Neural cell (in vitro differentiated cells): ENCODE measurements at regions not wholly inside any gene's neighbourhood (a gene's known extent, or its start where the extent isn't known, plus 50 kb on each side); places are given as distances from the start of the nearest gene placed in this dataset.

ENCODE experiments used
- H2AFZ ChIP-seq: fragments of 200-600, 300-800 bp; sonication (generic), shearing (Covaris generic); 2 replicates; pipeline ENCODE4 v1.6.0; 2014; ENCODE audit warnings: low read depth, mild to moderate bottlenecking, antibody characterized with exemption, low read length, moderate library complexity
- H3F3A ChIP-seq: fragments of 200-600 bp; shearing (Covaris generic); 2 replicates; pipeline ENCODE4 v1.6.1; 2016; ENCODE audit warnings: mild to moderate bottlenecking, moderate library complexity, mixed read lengths, antibody characterized with exemption, low read length; ENCODE audit not compliant: insufficient read depth, poor library complexity, severe bottlenecking
- H3K27ac ChIP-seq: fragments of 200-600, 300-800 bp; sonication (generic), shearing (Covaris generic); 2 replicates; pipeline ENCODE4 v1.5.1; 2014; ENCODE audit warnings: mild to moderate bottlenecking, low read length, moderate library complexity
- H3K27me3 ChIP-seq: fragments of 300-800, 200-600 bp; sonication (generic), shearing (Covaris generic); 2 replicates; pipeline ENCODE4 v1.6.0; 2014; ENCODE audit warnings: mild to moderate bottlenecking, low read depth, low read length, moderate library complexity; ENCODE audit not compliant: insufficient read depth
- H3K36me3 ChIP-seq: fragments of 300-800, 200-600 bp; sonication (generic), shearing (Covaris generic); 2 replicates; pipeline ENCODE4 v1.5.1; 2014; ENCODE audit warnings: mild to moderate bottlenecking, antibody characterized with exemption, low read length, moderate library complexity; ENCODE audit not compliant: insufficient read depth
- H3K4me2 ChIP-seq: fragments of 300-800, 200-600 bp; sonication (generic), shearing (Covaris generic); 2 replicates; pipeline ENCODE4 v1.6.0; 2014; ENCODE audit warnings: mild to moderate bottlenecking, low read length
- H3K4me3 ChIP-seq: fragments of 300-800, 200-600 bp; sonication (generic), shearing (Covaris generic); 2 replicates; pipeline ENCODE4 v1.5.1; 2014; ENCODE audit warnings: mild to moderate bottlenecking, low read length, moderate library complexity
- H3K79me2 ChIP-seq: fragments of 200-600 bp; shearing (Covaris generic); replicated peaks from 2 replicates; pipeline ENCODE4 v1.6.0; 2014; ENCODE audit warnings: mild to moderate bottlenecking, low read length, moderate library complexity; ENCODE audit not compliant: insufficient read depth
- H3K9ac ChIP-seq: fragments of 300-800, 200-600 bp; sonication (generic), shearing (Covaris generic); 2 replicates; pipeline ENCODE4 v1.6.1; 2016; ENCODE audit warnings: mild to moderate bottlenecking, low read length, mixed read lengths
- H3K9me2 ChIP-seq: fragments of 200-600 bp; shearing (Covaris generic); 2 replicates; pipeline ENCODE4 v1.6.1; 2016; ENCODE audit warnings: mild to moderate bottlenecking, low read length, mixed read lengths; ENCODE audit not compliant: insufficient read depth
- H3K9me3 ChIP-seq: fragments of 200-600, 300-800 bp; sonication (generic), shearing (Covaris generic); 2 replicates; pipeline ENCODE4 v1.6.1; 2016; ENCODE audit warnings: mild to moderate bottlenecking, mixed run types, low read length, moderate library complexity, mixed read lengths
- H4K20me1 ChIP-seq: fragments of 200-600 bp; shearing (Covaris generic); 2 replicates; pipeline ENCODE4 v1.6.1; 2016; ENCODE audit warnings: mild to moderate bottlenecking, mixed run types; ENCODE audit not compliant: insufficient read depth
- CTCF ChIP-seq: fragments of 450-650 bp; IDR thresholded peaks from 2 replicates; pipeline ENCODE4 v1.5.1; 2014; ENCODE audit warnings: antibody characterized with exemption, mild to moderate bottlenecking, moderate library complexity; ENCODE audit not compliant: poor library complexity, severe bottlenecking
- EP300 ChIP-seq: fragments of 450-650 bp; conservative IDR thresholded peaks from 2 replicates; pipeline ENCODE4 v1.6.1; 2014; ENCODE audit warnings: antibody characterized with exemption, mild to moderate bottlenecking, moderate library complexity; ENCODE audit not compliant: poor library complexity, severe bottlenecking
- EZH2 ChIP-seq: fragments of 200-600, 300-800 bp; shearing (Covaris generic), sonication (generic); IDR thresholded peaks from 2 replicates; pipeline ENCODE4 v1.6.1; 2014; ENCODE audit warnings: antibody characterized with exemption, low read length, borderline replicate concordance, mild to moderate bottlenecking; ENCODE audit not compliant: insufficient read depth, poor library complexity, severe bottlenecking
- MXI1 ChIP-seq: fragments of 450-650 bp; conservative IDR thresholded peaks from 2 replicates; pipeline ENCODE4 v1.6.1; 2014; ENCODE audit warnings: antibody characterized with exemption, mild to moderate bottlenecking; ENCODE audit not compliant: poor library complexity, severe bottlenecking
- POLR2AphosphoS5 ChIP-seq: IDR thresholded peaks from 2 replicates; pipeline ENCODE4 v1.6.1; 2012
- RAD21 ChIP-seq: fragments of 450-650 bp; conservative IDR thresholded peaks from 2 replicates; pipeline ENCODE4 v1.6.1; 2014; ENCODE audit warnings: antibody characterized with exemption, mild to moderate bottlenecking, moderate library complexity
- SMC3 ChIP-seq: fragments of 450-650 bp; conservative IDR thresholded peaks from 2 replicates; pipeline ENCODE4 v1.6.1; 2014; ENCODE audit warnings: antibody characterized with exemption, mild to moderate bottlenecking, moderate library complexity; ENCODE audit not compliant: poor library complexity
- TAF1 ChIP-seq: IDR thresholded peaks from 2 replicates; pipeline ENCODE4 v1.6.1; 2012; ENCODE audit warnings: low read depth
- TF ChIP-seq, protein P1 (sequence below): IDR thresholded peaks from 2 replicates; pipeline ENCODE4 v1.6.1; 2012; ENCODE audit warnings: borderline replicate concordance

DNA sequence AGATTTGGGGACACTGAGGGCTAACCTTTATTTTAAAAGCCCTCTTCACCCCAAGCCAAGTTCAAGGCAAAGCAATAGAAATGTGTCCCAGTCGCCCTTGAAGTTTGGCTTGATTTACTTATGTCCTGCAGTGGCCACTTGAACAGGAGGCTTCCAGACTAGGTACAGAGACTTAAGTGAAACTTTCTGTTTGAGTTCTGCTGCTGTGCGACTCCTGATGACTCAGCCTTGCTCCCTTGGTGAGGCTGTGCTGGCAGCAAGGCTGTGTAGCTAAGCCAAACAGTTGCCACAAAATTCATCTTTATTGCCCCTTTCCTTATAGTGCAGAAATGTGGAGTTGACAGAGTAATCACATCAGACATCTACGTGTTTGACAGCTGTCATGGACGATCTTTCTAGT lies 68.8 kb upstream of the NTRK2 start:
- H3F3A ChIP-seq, result no peaks in the 10 kb centered on the region
- H3K27me3 ChIP-seq, result no peaks in the 10 kb centered on the region
- H2AFZ ChIP-seq, result no peak overlapping the region
- no peaks in the 10 kb centered on the region for H3K79me2 ChIP-seq
- no peak overlapping the region for H3K4me2 ChIP-seq
- H3K36me3 ChIP-seq, result no peaks in the 10 kb centered on the region
- no peaks in the 10 kb centered on the region for H3K9me2 ChIP-seq
- no peak overlapping the region for H3K27ac ChIP-seq
- no peak overlapping the region for H3K9ac ChIP-seq
- no peaks in the 10 kb centered on the region for H4K20me1 ChIP-seq
- no peak overlapping the region for H3K4me3 ChIP-seq
- TF ChIP-seq SMC3 (no peak), MXI1 (no peak), EP300 (peak; percentile 31), RAD21 (no peak)
- H3K9me3 ChIP-seq, result no peaks in the 10 kb centered on the region

- Histone ChIP-seq H3K27ac (no peak overlapping the region), H3K9me3 (no peaks in the 10 kb centered on the region), H3K4me3 (no peak overlapping the region), H3K79me2 (no peaks in the 10 kb centered on the region), H3K27me3 (no peaks in the 10 kb centered on the region), H3K4me2 (no peak overlapping the region), H3F3A (no peaks in the 10 kb centered on the region), H4K20me1 (no peaks in the 10 kb centered on the region), H2AFZ (no peak overlapping the region), H3K36me3 (no peaks in the 10 kb centered on the region), H3K9ac (no peak overlapping the region), H3K9me2 (no peaks in the 10 kb centered on the region)
- no peak for TF ChIP-seq MXI1
- TF ChIP-seq, protein P1, sequence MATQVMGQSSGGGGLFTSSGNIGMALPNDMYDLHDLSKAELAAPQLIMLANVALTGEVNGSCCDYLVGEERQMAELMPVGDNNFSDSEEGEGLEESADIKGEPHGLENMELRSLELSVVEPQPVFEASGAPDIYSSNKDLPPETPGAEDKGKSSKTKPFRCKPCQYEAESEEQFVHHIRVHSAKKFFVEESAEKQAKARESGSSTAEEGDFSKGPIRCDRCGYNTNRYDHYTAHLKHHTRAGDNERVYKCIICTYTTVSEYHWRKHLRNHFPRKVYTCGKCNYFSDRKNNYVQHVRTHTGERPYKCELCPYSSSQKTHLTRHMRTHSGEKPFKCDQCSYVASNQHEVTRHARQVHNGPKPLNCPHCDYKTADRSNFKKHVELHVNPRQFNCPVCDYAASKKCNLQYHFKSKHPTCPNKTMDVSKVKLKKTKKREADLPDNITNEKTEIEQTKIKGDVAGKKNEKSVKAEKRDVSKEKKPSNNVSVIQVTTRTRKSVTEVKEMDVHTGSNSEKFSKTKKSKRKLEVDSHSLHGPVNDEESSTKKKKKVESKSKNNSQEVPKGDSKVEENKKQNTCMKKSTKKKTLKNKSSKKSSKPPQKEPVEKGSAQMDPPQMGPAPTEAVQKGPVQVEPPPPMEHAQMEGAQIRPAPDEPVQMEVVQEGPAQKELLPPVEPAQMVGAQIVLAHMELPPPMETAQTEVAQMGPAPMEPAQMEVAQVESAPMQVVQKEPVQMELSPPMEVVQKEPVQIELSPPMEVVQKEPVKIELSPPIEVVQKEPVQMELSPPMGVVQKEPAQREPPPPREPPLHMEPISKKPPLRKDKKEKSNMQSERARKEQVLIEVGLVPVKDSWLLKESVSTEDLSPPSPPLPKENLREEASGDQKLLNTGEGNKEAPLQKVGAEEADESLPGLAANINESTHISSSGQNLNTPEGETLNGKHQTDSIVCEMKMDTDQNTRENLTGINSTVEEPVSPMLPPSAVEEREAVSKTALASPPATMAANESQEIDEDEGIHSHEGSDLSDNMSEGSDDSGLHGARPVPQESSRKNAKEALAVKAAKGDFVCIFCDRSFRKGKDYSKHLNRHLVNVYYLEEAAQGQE, result no peak
- TF ChIP-seq TAF1, result no peak
- no peak for TF ChIP-seq EZH2
- no peak for TF ChIP-seq EP300
- TF ChIP-seq CTCF, result no peak
- TF ChIP-seq RAD21, result no peak
- no peak for TF ChIP-seq POLR2AphosphoS5
- no peak for TF ChIP-seq SMC3
Measured at GRCh38 chr9:84604223-84604622, 65.3 kb upstream of the NTRK2 start.

GRCh38 chr9:84609779-84610178 lies 59.8 kb upstream of the NTRK2 start:
- Histone ChIP-seq H2AFZ (no peak overlapping the region), H4K20me1 (no peaks in the 10 kb centered on the region)

More at GRCh38 chr9:84609779-84610178, 59.8 kb upstream of the NTRK2 start:
- Histone ChIP-seq H3K9ac (no peak overlapping the region), H3K36me3 (no peaks in the 10 kb centered on the region), H3K79me2 (no peaks in the 10 kb centered on the region), H3K9me2 (no peaks in the 10 kb centered on the region), H3K9me3 (no peaks in the 10 kb centered on the region), H3K4me3 (no peak overlapping the region), H3K27me3 (no peaks in the 10 kb centered on the region), H3F3A (no peaks in the 10 kb centered on the region), H3K27ac (no peak overlapping the region), H3K4me2 (no peak overlapping the region)
- TF ChIP-seq EP300 (no peak), CTCF (no peak), POLR2AphosphoS5 (no peak), TAF1 (no peak), RAD21 (no peak), EZH2 (no peak), MXI1 (no peak), SMC3 (no peak)
- TF ChIP-seq, protein P1, result no peak
